ENCODE measurements at regions not wholly inside any gene's neighbourhood (a gene's known extent, or its start where the extent isn't known, plus 50 kb on each side); places are given as distances from the start of the nearest gene placed in this dataset.
"Not testable (repeated sequence)": the region's sequence is repeated elsewhere in the genome, so short reads cannot be mapped to it uniquely, and the experiment has no call there.

GRCh38 chr20:26133794-26134193 lies 437.1 kb upstream of the ZNF337 start:
- not testable (repeated sequence) for DNase-seq (ENCODE audit: low read depth in 2 of 2)

DNA sequence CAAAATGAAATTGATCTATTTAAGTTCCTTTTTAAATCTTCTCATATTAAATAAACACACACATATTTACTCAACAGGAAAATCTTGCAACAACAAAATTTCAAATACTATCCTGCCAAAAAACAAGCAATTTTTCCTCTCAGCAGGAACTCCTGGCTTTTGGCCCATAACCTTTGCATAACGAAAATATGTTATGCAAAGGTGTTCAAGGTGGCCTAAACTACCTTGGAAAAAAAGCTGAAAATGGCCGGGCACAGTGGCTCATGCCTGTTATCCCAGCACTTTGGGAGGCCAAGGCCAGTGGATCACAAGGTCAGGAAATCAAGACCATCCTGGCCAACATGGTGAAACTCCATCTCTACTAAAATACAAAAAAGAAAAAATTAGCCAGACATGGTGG lies 424.3 kb upstream of the ZNF337 start:
- DNase-seq (ENCODE audit: low read depth in 2 of 2): not testable (repeated sequence)

DNA sequence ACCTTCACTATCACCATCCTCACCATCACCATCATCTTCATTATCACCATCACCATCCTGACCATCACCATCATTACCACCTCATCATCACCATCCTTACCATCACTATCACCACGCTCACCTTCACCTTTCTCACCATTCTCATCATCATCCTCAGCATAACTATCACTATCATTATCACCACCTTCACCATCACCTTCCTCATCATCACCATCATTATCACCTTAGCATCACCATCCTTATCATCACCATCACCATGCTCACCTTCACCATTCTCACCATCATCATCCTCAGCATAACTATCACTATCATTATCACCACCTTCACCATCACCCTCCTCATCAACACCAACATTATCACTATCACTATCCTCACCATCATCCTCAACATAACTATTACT lies 397.8 kb upstream of the ZNF337 start:
- not testable (repeated sequence) for DNase-seq (ENCODE audit: low read depth in 2 of 2)

DNA sequence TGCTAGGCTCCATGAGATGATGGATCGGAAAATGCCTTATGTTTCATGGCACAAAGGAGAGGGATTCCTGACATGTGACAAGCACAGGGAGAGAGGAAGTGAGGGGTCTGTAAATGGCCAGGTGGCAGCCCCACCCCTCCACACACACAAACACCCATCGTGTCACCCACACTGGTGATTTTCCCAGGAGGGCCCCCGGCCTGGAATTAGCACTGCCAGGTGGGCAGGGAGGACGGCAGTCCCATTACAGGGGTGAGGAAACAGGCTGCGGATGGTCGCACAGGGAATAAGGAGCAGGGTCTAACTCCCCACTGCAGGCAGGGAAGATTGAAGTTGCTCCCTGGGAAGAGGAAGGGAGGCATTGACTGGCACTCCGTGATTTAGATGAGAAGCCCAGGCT lies 395.3 kb upstream of the ZNF337 start:
- DNase-seq (ENCODE audit: low read depth in 2 of 2): not testable (repeated sequence)

DNA sequence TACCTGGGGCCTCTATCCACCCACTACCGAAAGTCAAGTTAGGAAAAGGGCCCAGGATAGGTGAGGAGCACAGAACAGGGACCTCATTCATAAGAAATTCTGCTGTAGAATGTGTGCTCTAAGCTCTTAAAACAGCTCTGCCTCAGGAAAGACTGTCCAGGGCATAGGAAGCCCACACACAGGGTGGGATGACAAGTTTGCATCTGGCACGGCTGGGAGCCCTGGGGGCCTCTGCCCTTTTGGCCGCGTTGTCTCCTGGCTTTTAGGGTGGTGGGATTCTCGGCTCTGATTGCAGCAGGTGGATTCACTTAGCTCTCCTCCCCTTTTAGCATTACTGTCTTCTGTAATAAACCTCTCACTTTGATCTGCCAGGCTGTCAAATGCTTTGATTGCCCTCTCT lies 389.5 kb upstream of the ZNF337 start:
- DNase-seq (ENCODE audit: low read depth in 2 of 2): not testable (repeated sequence)

- DNase-seq (ENCODE audit: low read depth in 2 of 2): not testable (repeated sequence)
Measured at GRCh38 chr20:26073972-26074371, 377.3 kb upstream of the ZNF337 start.

DNA sequence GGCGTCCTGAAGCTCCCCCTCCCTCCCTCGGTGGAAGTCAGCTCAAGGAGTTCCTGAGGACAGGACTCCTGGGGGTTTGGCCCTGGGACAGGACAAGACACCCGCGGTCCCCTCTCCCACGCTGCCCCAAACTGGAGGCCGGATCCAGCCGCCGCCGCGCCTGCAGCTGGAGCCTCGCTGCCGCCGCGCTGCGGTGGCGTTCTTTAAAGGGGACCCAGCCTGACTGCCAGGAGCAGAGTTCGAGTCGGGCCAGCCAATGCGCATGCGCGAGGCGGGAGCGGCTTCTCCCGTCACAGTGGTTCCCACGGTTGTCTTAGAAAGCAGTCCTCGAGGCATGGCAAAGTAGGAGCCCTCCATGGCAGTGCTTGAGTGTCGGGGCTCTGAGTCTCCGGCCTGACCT lies 362.7 kb upstream of the ZNF337 start:
- not testable (repeated sequence) for DNase-seq (ENCODE audit: low read depth in 2 of 2)

GRCh38 chr20:26058446-26058845 lies 361.8 kb upstream of the ZNF337 start:
- DNase-seq (ENCODE audit: low read depth in 2 of 2): not testable (repeated sequence)

DNA sequence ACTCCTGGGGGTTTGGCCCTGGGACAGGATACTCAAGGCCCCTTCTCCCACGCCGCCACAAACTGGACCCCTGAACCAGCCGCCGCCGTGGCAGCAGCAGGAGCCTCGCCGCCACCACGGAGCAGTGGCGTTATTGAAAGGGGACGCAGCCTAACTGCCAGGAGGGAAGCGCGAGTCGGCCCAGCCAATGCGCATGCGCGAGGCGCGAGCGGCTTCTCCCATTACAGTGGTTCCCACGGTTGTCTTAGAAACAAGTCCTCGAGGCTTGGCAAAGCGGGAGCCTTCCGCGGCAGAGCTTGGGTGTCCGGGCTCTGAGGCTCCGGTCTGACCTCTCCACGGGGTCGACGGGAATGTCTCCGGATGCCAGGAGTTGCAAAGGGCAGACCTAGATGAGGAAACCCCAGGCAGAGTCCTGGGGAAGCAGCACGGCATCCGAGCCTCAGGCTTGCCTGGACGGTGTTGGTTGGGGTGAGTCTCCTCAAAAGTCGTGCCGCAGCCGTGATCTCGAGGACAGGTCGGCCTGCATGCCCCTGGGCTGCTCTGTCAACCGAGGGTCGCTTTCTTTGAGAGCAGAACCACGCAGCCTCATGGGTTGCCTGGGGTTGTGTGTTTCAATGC lies 360.6 kb upstream of the ZNF337 start:
- DNase-seq (ENCODE audit: low read depth in 2 of 2): not testable (repeated sequence)

DNA sequence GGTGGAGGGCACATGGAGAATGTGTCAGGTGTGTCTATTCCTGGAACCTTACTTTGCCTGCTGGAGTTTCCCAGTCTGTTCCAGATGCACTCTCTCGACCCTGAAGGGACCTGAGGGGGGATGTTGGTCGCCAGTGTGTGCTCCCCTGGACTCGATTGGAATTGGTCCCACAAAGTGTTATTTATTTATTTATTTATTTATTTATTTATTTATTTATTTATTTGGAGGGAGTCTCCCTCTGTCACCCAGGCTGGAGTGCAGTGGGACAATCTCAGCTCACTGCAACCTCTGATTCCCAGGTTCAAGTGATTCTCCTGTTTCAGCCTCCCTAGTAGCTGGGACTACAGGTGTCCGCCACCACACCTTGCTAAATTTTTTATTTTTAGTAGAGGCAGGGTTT lies 329.1 kb upstream of the ZNF337 start:
- DNase-seq (ENCODE audit: low read depth in 2 of 2): not testable (repeated sequence)

- DNase-seq (ENCODE audit: low read depth in 2 of 2): not testable (repeated sequence)
Measured at GRCh38 chr20:26010942-26011276, 314.3 kb upstream of the ZNF337 start.

DNA sequence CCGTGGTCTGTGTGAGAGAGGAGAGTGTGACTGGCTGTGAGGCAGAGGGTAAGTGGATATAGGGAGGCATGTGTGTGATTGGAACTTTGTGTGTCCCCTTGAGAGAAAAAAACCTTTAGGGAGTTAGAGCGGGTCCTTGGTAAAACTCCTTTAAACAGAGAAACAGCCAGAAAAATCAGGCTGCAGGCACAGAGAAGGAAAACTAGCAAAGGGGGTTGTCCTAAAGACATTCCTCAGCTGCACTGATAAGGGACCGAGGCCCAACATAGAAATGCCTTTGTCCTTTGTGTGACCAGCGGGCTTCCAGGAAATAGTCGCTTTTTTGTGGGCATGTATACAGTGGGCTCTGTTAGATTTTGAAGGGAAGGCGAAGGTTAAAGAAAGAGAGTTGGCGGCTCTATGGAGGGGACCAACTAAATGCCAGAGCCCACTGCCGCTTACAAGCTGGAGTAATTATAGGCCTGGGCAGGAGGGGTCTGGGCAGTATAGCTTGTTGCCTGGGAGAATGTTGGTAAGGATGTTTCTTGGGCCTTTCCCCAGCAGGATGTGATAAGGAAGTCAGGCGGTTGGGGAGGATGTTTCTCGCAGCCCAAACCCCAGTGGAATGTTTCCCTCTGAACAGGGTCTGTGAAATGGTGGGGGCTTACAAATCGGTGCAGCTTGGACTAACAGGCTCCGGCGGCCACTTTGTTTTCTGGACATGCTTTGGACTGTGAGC lies 313.7 kb upstream of the ZNF337 start:
- DNase-seq (ENCODE audit: low read depth in 2 of 2): not testable (repeated sequence)

DNA sequence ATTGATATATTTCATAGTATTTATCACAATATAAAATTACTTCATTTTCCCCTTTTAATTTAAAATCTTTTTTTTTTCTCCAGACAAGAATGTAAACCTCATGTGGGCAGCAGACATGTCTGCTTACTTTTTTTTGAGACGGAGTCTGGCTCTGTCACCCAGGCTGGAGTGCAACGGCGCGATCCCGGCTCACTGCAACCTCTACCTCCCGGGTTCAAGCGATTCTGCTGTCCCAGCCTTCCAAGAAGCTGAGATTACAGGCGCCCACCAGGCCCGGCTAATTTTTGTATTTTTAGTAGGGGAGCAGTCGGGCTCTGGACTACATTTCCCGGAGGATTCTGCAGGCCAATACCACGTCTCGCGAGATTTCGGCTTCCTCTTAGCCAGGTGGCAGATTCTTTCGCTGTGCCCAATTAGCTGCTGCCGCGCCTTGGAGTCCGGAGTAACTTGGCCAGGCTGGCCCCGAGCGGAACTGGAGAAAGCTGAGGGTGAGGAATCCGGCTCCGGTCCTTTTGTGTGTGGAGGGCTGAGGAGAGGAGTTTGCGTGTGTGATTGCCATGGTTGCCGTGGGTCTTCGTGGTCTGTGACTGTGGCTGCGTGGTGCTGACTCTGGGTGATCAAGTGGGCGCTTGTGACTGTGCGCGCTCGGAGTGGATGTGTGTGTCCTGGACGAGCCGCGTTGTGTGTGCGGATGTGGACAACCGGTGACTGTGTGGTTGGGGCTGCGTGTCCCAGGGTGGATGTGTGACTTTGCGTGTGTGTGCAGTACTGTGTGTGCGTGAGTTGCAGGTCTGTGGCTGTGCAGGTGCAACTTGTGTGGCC lies 313.0 kb upstream of the ZNF337 start:
- DNase-seq (ENCODE audit: low read depth in 2 of 2): peak; percentile 52 to 58

DNA sequence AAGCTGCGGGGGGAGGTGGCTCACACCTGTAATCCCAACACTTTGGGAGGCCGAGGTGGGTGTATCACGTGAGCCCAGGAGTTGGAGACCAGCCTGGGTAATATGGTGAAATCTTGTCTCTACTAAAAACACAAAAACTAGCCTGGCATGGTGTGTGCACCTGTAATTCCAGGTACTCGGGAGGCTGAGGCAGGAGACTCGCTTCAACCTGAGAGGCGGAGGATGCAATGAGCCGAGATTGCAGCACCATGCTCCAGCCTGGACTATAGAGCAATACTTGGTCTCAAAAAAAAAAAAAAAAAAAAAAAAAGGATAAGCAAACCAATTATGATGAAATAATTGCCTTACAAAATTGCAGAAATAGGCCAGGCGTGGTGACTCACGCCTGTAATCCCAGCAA lies 311.4 kb upstream of the ZNF337 start:
- DNase-seq (ENCODE audit: low read depth in 2 of 2): not testable (repeated sequence)

DNA sequence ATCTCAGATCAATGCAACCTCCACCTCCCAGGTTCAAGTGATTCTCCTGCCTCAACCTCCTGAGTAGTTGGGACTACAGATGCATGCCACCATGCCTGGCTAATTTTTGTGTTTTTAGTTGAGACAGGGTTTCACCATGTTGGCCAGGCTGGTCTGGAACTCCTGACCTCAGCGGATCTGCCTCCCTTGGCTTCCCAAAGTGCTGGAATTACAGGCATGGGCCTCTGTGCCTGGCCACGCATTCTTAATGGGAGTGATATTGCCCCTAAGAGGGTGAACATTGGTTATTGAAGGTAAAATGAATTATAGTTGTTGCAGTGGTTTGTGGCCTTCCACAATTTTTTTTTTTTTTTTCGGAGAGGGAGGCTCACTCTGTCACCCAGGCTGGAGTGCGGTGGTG lies 309.5 kb upstream of the ZNF337 start:
- DNase-seq (ENCODE audit: low read depth in 2 of 2): not testable (repeated sequence)

DNA sequence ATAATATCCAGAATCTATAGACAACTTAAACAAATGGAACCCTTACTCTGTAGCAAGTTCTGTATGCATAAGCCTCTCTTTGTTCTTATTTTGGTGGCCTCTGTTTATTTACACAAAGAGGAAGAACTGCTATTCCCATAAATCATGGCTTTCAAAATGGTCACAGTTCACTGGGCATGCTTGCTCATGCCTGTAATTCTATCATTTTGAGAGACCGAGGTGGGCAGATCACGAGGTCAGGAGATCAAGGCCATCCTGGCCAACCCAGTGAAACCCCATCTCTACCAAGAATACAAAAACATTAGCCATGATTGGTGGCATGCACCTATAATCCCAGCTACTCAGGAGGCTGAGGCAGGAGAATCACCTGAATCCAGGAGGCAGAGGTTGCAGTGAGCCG lies 307.3 kb upstream of the ZNF337 start:
- not testable (repeated sequence) for DNase-seq (ENCODE audit: low read depth in 2 of 2)

GRCh38 chr20:25997367-25998038 lies 300.9 kb upstream of the ZNF337 start:
- not testable (repeated sequence) for DNase-seq (ENCODE audit: low read depth in 2 of 2)

GRCh38 chr20:25992146-25992545 lies 295.5 kb upstream of the ZNF337 start:
- no peak for DNase-seq (ENCODE audit: low read depth in 2 of 2)

- no peak for DNase-seq (ENCODE audit: low read depth in 2 of 2)
Measured at GRCh38 chr20:25991756-25992130, 295.1 kb upstream of the ZNF337 start.

GRCh38 chr20:25991051-25991755 lies 294.6 kb upstream of the ZNF337 start:
- no peak for DNase-seq (ENCODE audit: low read depth in 2 of 2)

DNA sequence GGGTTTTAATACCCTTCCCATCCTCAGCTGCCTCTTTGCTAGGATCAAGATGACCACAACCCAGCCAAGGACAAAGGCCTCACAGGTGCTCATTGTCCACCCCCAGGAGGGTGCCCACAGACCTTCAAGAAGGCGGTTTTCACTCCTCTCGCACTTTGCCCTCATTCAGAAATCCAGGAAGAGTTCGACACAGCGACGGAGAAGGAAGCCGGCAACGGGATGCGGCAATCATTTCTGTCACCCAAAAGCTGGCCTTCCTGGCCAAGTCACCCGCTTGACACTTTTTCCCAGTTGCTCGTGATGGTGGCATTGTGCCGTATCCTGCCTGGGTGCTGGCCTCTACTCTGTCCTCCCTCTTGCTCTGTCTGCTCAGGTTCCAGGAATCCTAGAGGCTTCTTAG lies 293.0 kb upstream of the ZNF337 start:
- not testable (repeated sequence) for DNase-seq (ENCODE audit: low read depth in 2 of 2)

GRCh38 chr20:25989196-25989595 lies 292.5 kb upstream of the ZNF337 start:
- no peak for DNase-seq (ENCODE audit: low read depth in 2 of 2)

Data from stimulated activated CD4-positive, alpha-beta T cell treated with anti-CD3 and anti-CD28 coated beads, Interleukin-4, amount 100 ng/mL, for 48 hours (primary cell).